Uterus (tissue), 3 donors: ENCODE measurements at regions not wholly inside any gene's neighbourhood (a gene's known extent, or its start where the extent isn't known, plus 50 kb on each side); places are given as distances from the start of the nearest gene placed in this dataset.

Experiments
- DNase-seq, 2 donors: peaks; one replicate each; pipeline ENCODE4 v3.0.0-alpha.2; 2019 to 2020
- H3K27ac ChIP-seq, 2 donors: fragments of 200-600 bp; sonication (generic); 1 replicate in 1 of 2; 2 replicates in 1 of 2; pipeline ENCODE4 v1.5.1; 2016 to 2018
- H3K27me3 ChIP-seq, 2 donors: fragments of 200-600 bp; sonication (generic); one replicate each; pipeline ENCODE4 v1.5.1; 2018 to 2019; ENCODE audit warnings: control low read depth in 1 of 2
- H3K36me3 ChIP-seq, 2 donors: fragments of 200-600 bp; sonication (generic); one replicate each; pipeline ENCODE4 v1.5.1; 2019; ENCODE audit warnings: control low read depth in 1 of 2
- H3K4me1 ChIP-seq, 2 donors: fragments of 200-600 bp; sonication (generic); one replicate each; pipeline ENCODE4 v1.5.1; 2018 to 2019; ENCODE audit warnings: control low read depth in 1 of 2
- H3K4me3 ChIP-seq, 2 donors: fragments of 200-600 bp; sonication (generic); 1 replicate in 1 of 2; 2 replicates in 1 of 2; pipeline ENCODE4 v1.5.1; 2018 to 2019; ENCODE audit warnings: mild to moderate bottlenecking in 1 of 2
- H3K9me3 ChIP-seq, 2 donors: fragments of 200-600 bp; sonication (generic); one replicate each; pipeline ENCODE4 v1.5.1; 2019; ENCODE audit warnings: control low read depth in 1 of 2
- CTCF ChIP-seq, 4 experiments: fragments of 200-600 bp in 2 of 4; fragments of 450-650 bp in 2 of 4; sonication (generic) in 2 of 4; IDR thresholded peaks; one replicate each; pipeline ENCODE4 v1.5.1; 2016 to 2019; ENCODE audit warnings: antibody characterized with exemption in 4 of 4, mild to moderate bottlenecking in 2 of 4, moderate library complexity in 1 of 4
- POLR2A ChIP-seq, 2 donors: fragments of 450-650 bp; IDR thresholded peaks; one replicate each; pipeline ENCODE4 v1.6.1; 2016; ENCODE audit warnings: antibody characterized with exemption in 2 of 2, mild to moderate bottlenecking in 1 of 2, moderate library complexity in 1 of 2
- intact Hi-C: fragments of 100-400 bp; cut with DNase I; formaldehyde crosslinking; loops from one replicate; pipeline ENCODE4 v1.15.1; 2023; ENCODE audit warnings: low total_unique reads
- donor health status: DM: yes; HTN: yes; CAD: no.

DNA sequence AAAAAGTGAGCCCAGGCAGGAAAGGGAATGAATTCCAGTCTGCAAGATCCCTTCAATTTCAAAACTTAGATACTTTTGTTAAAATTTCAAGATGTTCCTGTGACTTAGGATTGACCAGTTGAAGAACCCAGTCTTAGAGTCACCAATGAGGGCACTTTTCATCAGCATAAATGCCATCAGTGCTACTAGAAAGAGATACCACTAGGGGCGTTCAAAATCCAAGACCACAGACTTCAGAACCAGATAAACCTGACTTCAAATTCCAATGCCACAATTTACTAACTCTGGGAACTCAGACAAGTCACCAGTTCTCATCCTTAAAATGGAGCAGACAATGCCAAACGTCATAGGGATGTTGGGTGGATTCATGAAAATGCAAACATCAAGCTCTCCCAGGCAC lies 523.2 kb downstream of the BUD13 start:
- intact Hi-C loops: no loop called here
- Histone ChIP-seq H3K27ac (no peak overlapping the region), H3K36me3 (no peaks in the 10 kb centered on the region), H3K4me3 (no peak overlapping the region), H3K27me3 (no peaks in the 10 kb centered on the region), H3K4me1 (no peaks in the 10 kb centered on the region), H3K9me3 (no peaks in the 10 kb centered on the region)
- DNase-seq: no peak
- TF ChIP-seq CTCF (IDR thresholded peaks at IDR 0.05) (no peak), POLR2A (IDR thresholded peaks at IDR 0.05) (no peak)

DNA sequence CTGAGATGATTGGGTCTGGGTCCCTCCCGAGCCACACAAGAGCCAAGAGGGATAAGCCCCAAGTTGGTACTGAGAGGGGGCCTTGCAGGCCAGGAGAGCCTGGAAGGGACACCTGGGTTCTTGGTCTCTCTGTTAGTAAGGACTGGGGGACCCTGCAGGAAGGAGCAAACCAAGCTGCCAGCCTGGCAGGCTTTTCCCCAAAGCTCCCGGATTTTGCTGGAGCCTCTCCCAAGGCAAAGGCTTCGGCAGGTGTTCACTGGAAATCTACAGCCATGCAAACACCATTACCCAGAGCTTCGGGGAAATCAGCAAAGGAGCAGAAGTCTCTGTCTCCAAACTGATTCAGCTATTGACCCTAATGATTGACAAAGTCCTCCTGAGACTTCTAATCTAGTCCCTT lies 527.9 kb downstream of the BUD13 start:
- no peaks in the 10 kb centered on the region for H3K27me3 ChIP-seq
- no peak for DNase-seq
- H3K27ac ChIP-seq: no peak overlapping the region
- no peak overlapping the region for H3K4me3 ChIP-seq
- H3K9me3 ChIP-seq: no peaks in the 10 kb centered on the region
- TF ChIP-seq POLR2A (IDR thresholded peaks at IDR 0.05) (no peak), CTCF (IDR thresholded peaks at IDR 0.05) (no peak)
- H3K4me1 ChIP-seq: no peaks in the 10 kb centered on the region
- H3K36me3 ChIP-seq: no peaks in the 10 kb centered on the region
- intact Hi-C loops: no loop called here

DNA sequence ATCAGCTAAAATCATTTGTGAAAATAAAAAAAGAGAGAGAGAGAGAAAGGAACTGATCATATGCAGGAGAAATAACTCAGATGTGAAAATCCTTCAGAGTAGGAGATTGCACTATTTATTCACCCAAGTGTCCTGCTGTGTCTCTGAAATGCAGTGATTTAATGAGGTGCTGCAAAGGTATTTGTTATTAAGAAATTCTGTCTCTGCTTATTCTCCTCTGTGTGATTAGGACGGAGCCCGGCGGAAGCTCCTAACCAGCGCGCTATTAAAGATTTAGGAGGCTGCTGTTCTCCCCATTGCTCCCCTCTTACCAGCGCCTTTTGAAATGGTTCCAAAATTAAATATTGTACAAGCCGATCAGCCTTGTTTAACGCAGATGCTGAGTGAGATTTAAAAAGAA lies 528.3 kb downstream of the BUD13 start:
- DNase-seq: no peak
- no peaks in the 10 kb centered on the region for H3K9me3 ChIP-seq
- H3K27ac ChIP-seq: no peak overlapping the region
- TF ChIP-seq POLR2A (IDR thresholded peaks at IDR 0.05): no peak
- no peak for TF ChIP-seq CTCF (IDR thresholded peaks at IDR 0.05)
- H3K4me1 ChIP-seq: no peaks in the 10 kb centered on the region
- no peak overlapping the region for H3K4me3 ChIP-seq
- no peaks in the 10 kb centered on the region for H3K36me3 ChIP-seq
- intact Hi-C loops: no loop called here
- no peaks in the 10 kb centered on the region for H3K27me3 ChIP-seq

- Histone ChIP-seq H3K27ac (no peak overlapping the region), H3K36me3 (no peaks in the 10 kb centered on the region), H3K9me3 (no peaks in the 10 kb centered on the region), H3K4me3 (no peak overlapping the region), H3K4me1 (no peaks in the 10 kb centered on the region), H3K27me3 (no peaks in the 10 kb centered on the region)
- DNase-seq: no peak
- TF ChIP-seq POLR2A (IDR thresholded peaks at IDR 0.05) (no peak), CTCF (IDR thresholded peaks at IDR 0.05) (no peak)
- intact Hi-C loops: no loop called here
Measured at GRCh38 chr11:116243991-116244390, 528.8 kb downstream of the BUD13 start.

GRCh38 chr11:116242006-116242405 lies 530.8 kb downstream of the BUD13 start:
- no peak for DNase-seq
- Histone ChIP-seq H3K36me3 (no peaks in the 10 kb centered on the region), H3K4me1 (no peaks in the 10 kb centered on the region), H3K27ac (no peak overlapping the region), H3K27me3 (no peaks in the 10 kb centered on the region), H3K9me3 (no peaks in the 10 kb centered on the region), H3K4me3 (no peak overlapping the region)
- intact Hi-C loops: no loop called here
- TF ChIP-seq CTCF (IDR thresholded peaks at IDR 0.05): no peak
- no peak for TF ChIP-seq POLR2A (IDR thresholded peaks at IDR 0.05)
